ENCODE measurements at regions not wholly inside any gene's neighbourhood (a gene's known extent, or its start where the extent isn't known, plus 50 kb on each side); places are given as distances from the start of the nearest gene placed in this dataset.

- ATAC-seq (ENCODE audit: low FRiP score in 2 of 2): no peak
- TF ChIP-seq, protein P1, sequence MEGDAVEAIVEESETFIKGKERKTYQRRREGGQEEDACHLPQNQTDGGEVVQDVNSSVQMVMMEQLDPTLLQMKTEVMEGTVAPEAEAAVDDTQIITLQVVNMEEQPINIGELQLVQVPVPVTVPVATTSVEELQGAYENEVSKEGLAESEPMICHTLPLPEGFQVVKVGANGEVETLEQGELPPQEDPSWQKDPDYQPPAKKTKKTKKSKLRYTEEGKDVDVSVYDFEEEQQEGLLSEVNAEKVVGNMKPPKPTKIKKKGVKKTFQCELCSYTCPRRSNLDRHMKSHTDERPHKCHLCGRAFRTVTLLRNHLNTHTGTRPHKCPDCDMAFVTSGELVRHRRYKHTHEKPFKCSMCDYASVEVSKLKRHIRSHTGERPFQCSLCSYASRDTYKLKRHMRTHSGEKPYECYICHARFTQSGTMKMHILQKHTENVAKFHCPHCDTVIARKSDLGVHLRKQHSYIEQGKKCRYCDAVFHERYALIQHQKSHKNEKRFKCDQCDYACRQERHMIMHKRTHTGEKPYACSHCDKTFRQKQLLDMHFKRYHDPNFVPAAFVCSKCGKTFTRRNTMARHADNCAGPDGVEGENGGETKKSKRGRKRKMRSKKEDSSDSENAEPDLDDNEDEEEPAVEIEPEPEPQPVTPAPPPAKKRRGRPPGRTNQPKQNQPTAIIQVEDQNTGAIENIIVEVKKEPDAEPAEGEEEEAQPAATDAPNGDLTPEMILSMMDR (IDR thresholded peaks at IDR 0.05): no peak
- TF ChIP-seq POLR2A (IDR thresholded peaks at IDR 0.05): no peak
- no peak for TF ChIP-seq EP300 (IDR thresholded peaks at IDR 0.05)
- no peak for TF ChIP-seq POLR2AphosphoS5 (IDR thresholded peaks at IDR 0.05)
Measured at GRCh38 chr12:77496714-77497113, 334.0 kb upstream of the NAV3 start.

GRCh38 chr12:77494296-77494695 is 336.4 kb upstream of the NAV3 start:
- Histone ChIP-seq H3K9me3 (no peaks in the 10 kb centered on the region), H3K4me1 (no peaks in the 10 kb centered on the region), H3K27ac (no peak overlapping the region), H3K27me3 (no peaks in the 10 kb centered on the region), H3K4me3 (no peak overlapping the region), H3K36me3 (no peaks in the 10 kb centered on the region)
- TF ChIP-seq EP300 (IDR thresholded peaks at IDR 0.05): no peak
- TF ChIP-seq POLR2AphosphoS5 (IDR thresholded peaks at IDR 0.05): no peak
- TF ChIP-seq, protein P1 (IDR thresholded peaks at IDR 0.05): no peak
- no peak for TF ChIP-seq POLR2A (IDR thresholded peaks at IDR 0.05)
- no peak for DNase-seq
- no peak for ATAC-seq (ENCODE audit: low FRiP score in 2 of 2)
- 78% methylated on average over 3 of the region's 3 CpGs for WGBS, 2 donors

More at GRCh38 chr12:77496714-77497113, 334.0 kb upstream of the NAV3 start:
- H3K9me3 ChIP-seq: no peaks in the 10 kb centered on the region
- no peak overlapping the region for H3K27ac ChIP-seq
- H3K4me1 ChIP-seq: no peaks in the 10 kb centered on the region
- H3K27me3 ChIP-seq: no peaks in the 10 kb centered on the region
- no peak overlapping the region for H3K4me3 ChIP-seq
- WGBS, 2 donors: 89 to 96% methylated on average over 5 of the region's 5 CpGs
- H3K36me3 ChIP-seq: no peaks in the 10 kb centered on the region
- no peak for DNase-seq

DNA sequence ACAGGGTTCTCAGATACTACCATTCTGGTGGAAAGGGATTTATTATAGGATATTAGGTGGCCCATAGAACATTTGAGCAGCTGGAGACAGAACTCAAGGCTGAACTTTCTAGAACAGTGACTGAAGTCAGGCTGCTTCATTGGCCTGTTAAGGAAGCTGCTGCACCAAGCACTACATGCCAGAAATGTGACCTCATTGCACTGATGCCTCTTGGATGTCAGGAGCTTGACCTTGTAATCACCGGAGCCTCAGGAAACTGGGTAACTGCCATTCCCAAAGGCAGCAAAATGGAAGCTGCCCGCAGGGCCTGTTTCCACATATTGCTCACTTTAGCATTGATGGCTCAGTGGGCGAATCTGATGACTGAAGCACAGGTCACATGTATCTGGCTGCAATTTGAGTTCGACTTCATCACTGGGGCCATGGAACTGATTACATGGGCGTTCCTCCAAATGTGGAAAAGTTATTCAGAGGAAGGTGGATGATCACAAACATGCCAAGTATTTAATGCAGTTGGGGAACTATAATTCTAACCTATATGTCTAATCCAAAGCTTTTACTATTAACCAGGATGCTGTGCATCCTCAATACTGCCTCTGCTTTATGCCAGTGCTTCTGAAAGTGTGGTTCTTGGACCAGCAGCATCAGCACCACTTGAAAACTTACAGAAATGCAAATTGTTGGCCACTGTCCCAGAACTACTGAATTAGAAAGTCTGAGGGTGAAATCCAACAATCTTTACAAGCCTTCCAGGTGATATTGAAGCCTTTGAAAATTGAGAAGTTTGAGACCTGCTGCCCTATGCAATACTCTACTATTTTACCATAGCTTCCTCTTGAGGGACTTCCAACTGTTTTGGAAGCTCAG is 337.2 kb upstream of the NAV3 start:
- no peaks in the 10 kb centered on the region for H3K27me3 ChIP-seq
- no peaks in the 10 kb centered on the region for H3K36me3 ChIP-seq
- H3K27ac ChIP-seq: no peak overlapping the region
- TF ChIP-seq, protein P1 (IDR thresholded peaks at IDR 0.05): no peak
- no peak for TF ChIP-seq POLR2A (IDR thresholded peaks at IDR 0.05)
- TF ChIP-seq EP300 (IDR thresholded peaks at IDR 0.05): no peak
- no peak for TF ChIP-seq POLR2AphosphoS5 (IDR thresholded peaks at IDR 0.05)
- 81 to 100% methylated on average over 2 to 5 of the region's 5 CpGs for WGBS, 2 donors
- no peak overlapping the region for H3K4me3 ChIP-seq
- H3K9me3 ChIP-seq: no peaks in the 10 kb centered on the region
- H3K4me1 ChIP-seq: no peaks in the 10 kb centered on the region
- ATAC-seq (ENCODE audit: low FRiP score in 2 of 2) (no peak), DNase-seq (no peak)

DNA sequence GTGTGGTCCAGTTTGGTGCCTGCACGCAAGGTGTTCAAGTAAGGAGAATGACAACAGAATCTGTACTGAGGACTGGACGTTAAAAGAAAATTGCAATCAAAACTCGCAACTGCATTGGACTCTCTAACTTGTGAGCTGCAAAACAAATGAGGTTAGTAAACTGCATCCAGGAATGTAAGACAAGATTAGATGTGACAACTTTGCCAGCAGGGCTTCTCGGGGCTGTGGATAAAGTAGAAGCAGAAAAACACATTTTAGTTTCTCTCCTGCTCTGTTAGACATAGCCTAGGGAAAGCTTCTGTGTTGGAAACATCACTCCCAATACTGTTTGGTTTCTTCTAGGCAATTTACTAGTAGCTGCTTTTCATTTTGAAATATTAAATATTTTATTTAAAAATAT is 338.2 kb upstream of the NAV3 start:
- Histone ChIP-seq H3K4me3 (no peak overlapping the region), H3K27ac (no peak overlapping the region), H3K9me3 (no peaks in the 10 kb centered on the region), H3K4me1 (no peaks in the 10 kb centered on the region), H3K36me3 (no peaks in the 10 kb centered on the region), H3K27me3 (no peaks in the 10 kb centered on the region)
- no peak for ATAC-seq (ENCODE audit: low FRiP score in 2 of 2)
- no peak for DNase-seq
- WGBS, 2 donors: 85 to 88% methylated on average over 4 of the region's 4 CpGs
- TF ChIP-seq, protein P1 (IDR thresholded peaks at IDR 0.05): no peak
- TF ChIP-seq EP300 (IDR thresholded peaks at IDR 0.05) (no peak), POLR2AphosphoS5 (IDR thresholded peaks at IDR 0.05) (no peak), POLR2A (IDR thresholded peaks at IDR 0.05) (no peak)
